Bronchial epithelial cell (primary cell): ENCODE measurements at regions not wholly inside any gene's neighbourhood (a gene's known extent, or its start where the extent isn't known, plus 50 kb on each side); places are given as distances from the start of the nearest gene placed in this dataset.

ENCODE experiments used
- DNase-seq: peaks from one replicate; pipeline ENCODE4 v3.0.0-alpha.2; 2010; ENCODE audit warnings: low read depth
- FAIRE-seq: peaks from 2 replicates; lab custom pipeline; 2011; peaks lifted over from hg19 to GRCh38; lab: Jason Lieb, UNC
- H3K27me3 ChIP-seq: 2 replicates; pipeline ENCODE4 v1.5.1; 2011; ENCODE audit warnings: low read length; ENCODE audit not compliant: control insufficient read depth, insufficient read depth
- H3K36me3 ChIP-seq: 2 replicates; pipeline ENCODE4 v1.5.1; 2011; ENCODE audit warnings: low read length; ENCODE audit not compliant: control insufficient read depth, insufficient read depth
- H3K4me3 ChIP-seq: 2 replicates; pipeline ENCODE4 v1.5.1; 2011; ENCODE audit warnings: mild to moderate bottlenecking, low read depth, low read length, control low read depth
- TF ChIP-seq, protein P1 (sequence below): IDR thresholded peaks from 2 replicates; pipeline ENCODE4 v1.5.1; 2011; ENCODE audit warnings: mild to moderate bottlenecking, moderate library complexity, low read length, control low read depth, inconsistent platforms; ENCODE audit not compliant: insufficient read depth, severe bottlenecking

DNA sequence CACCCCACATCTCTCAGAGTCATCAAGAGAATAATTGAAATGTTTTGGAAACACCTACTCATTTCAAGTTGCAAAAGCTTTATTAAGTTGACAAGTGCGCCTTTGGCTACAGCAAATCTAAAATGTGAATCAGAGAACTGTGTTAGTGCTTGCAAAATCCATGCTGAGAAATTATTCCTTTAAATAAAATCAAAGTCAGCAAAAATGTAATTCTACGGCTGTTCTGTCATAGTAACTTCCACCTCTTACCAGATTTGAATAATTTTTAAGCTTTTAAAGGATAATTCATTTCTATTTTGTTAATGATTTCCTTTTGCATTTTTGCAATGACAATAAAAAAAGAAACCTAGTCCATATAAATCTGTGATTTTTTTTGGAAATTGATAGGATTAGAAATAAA is 1779.1 kb downstream of the STIM2 start:
- DNase-seq (no peak), FAIRE-seq (no peak)
- Histone ChIP-seq H3K27me3 (no peaks in the 10 kb centered on the region), H3K36me3 (no peaks in the 10 kb centered on the region), H3K4me3 (no peak overlapping the region)
- TF ChIP-seq, protein P1, sequence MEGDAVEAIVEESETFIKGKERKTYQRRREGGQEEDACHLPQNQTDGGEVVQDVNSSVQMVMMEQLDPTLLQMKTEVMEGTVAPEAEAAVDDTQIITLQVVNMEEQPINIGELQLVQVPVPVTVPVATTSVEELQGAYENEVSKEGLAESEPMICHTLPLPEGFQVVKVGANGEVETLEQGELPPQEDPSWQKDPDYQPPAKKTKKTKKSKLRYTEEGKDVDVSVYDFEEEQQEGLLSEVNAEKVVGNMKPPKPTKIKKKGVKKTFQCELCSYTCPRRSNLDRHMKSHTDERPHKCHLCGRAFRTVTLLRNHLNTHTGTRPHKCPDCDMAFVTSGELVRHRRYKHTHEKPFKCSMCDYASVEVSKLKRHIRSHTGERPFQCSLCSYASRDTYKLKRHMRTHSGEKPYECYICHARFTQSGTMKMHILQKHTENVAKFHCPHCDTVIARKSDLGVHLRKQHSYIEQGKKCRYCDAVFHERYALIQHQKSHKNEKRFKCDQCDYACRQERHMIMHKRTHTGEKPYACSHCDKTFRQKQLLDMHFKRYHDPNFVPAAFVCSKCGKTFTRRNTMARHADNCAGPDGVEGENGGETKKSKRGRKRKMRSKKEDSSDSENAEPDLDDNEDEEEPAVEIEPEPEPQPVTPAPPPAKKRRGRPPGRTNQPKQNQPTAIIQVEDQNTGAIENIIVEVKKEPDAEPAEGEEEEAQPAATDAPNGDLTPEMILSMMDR = no peak

DNA sequence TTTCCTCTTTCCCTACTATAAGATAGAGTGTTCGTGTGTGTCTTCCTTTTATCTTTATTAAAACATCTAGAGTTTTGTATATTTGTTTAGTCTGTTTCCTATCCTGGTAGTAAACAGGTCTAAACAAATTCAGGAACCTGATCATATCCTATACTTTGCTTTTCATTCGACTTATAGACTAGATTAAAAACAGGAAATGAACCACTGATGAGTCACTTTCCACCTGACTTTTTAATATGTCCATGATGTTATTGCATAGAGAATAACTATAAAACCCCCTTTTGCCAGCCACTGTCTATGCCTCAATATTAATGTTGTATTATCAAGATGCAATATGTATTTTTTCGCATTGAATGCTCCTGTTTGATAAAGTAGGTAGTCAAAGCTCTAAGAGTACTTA is 1794.0 kb downstream of the STIM2 start:
- Histone ChIP-seq H3K4me3 (no peak overlapping the region), H3K27me3 (no peaks in the 10 kb centered on the region), H3K36me3 (no peaks in the 10 kb centered on the region)
- TF ChIP-seq, protein P1 = no peak
- FAIRE-seq = no peak
- DNase-seq = peak; percentile 70

- FAIRE-seq (no peak), DNase-seq (no peak)
- Histone ChIP-seq H3K36me3 (no peaks in the 10 kb centered on the region), H3K27me3 (no peaks in the 10 kb centered on the region), H3K4me3 (no peak overlapping the region)
- TF ChIP-seq, protein P1 = no peak
These were observed 1804.7 kb downstream of the STIM2 start for GRCh38 chr4:28665306-28665705.

DNA sequence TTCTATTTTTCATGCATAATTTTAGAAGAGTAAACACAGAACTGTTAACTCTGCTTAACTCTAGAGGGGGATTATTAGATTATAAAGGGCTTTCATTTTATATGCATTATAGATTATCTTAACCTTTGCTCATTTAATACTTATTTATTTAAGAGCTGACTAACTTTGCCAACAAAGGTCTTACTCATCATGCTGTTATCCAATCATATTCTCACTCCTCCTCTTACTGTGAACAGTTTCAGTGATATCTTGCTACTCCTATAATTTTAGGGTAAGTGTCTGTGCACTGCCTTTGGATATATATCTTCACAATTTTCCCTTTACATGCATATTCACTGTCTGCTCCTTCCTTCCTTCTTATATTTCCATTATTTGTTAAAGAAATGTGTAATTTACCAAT is 1814.9 kb downstream of the STIM2 start:
- TF ChIP-seq, protein P1 = no peak
- no peak for FAIRE-seq

GRCh38 chr4:28677808-28678207 is 1817.2 kb downstream of the STIM2 start:
- DNase-seq = no peak
- H3K36me3 ChIP-seq = no peaks in the 10 kb centered on the region
- H3K4me3 ChIP-seq = no peak overlapping the region
- TF ChIP-seq, protein P1 = no peak
- FAIRE-seq = no peak
- no peaks in the 10 kb centered on the region for H3K27me3 ChIP-seq

More for the DNA sequence above, 1814.9 kb downstream of the STIM2 start:
- DNase-seq = peak; percentile 65
- Histone ChIP-seq H3K27me3 (no peaks in the 10 kb centered on the region), H3K36me3 (no peaks in the 10 kb centered on the region), H3K4me3 (no peak overlapping the region)

DNA sequence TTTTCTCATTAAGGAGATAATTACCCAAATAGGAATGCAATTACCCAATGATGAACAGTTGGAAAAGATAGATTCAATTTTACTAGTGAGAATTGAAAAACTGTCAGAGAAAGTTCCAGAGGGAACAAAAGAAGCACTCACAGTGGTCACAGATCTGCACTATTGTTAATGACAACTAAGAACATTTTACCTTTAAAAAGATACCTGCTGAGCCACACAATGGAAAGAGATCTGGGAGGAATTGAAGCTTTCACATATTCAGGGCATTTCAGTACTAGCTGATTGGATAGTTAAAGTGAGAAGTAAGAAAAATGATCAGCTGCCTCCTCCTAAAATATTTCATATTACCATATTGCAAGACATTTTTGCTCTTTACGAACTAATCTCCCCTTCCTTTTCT is 1822.2 kb downstream of the STIM2 start:
- DNase-seq = no peak
- FAIRE-seq = no peak
- Histone ChIP-seq H3K27me3 (no peaks in the 10 kb centered on the region), H3K36me3 (no peaks in the 10 kb centered on the region), H3K4me3 (no peak overlapping the region)
- TF ChIP-seq, protein P1 = no peak
